GM12872 (cell line): ENCODE measurements at regions not wholly inside any gene's neighbourhood (a gene's known extent, or its start where the extent isn't known, plus 50 kb on each side); places are given as distances from the start of the nearest gene placed in this dataset.

Experiments
- CTCF ChIP-seq: IDR thresholded peaks from 3 replicates; pipeline ENCODE4 v1.5.1; 2011; ENCODE audit warnings: low read depth, mild to moderate bottlenecking, low read length, moderate library complexity; ENCODE audit not compliant: insufficient read depth

GRCh38 chr3:84108442-84108971, 850.3 kb upstream of the CADM2 start:
- TF ChIP-seq CTCF = no peak

- no peak for TF ChIP-seq CTCF
Observed at GRCh38 chr3:84109911-84110310, 848.9 kb upstream of the CADM2 start.

GRCh38 chr3:84110787-84111186, 848.0 kb upstream of the CADM2 start:
- no peak for TF ChIP-seq CTCF

GRCh38 chr3:84125201-84125721, 833.5 kb upstream of the CADM2 start:
- no peak for TF ChIP-seq CTCF

GRCh38 chr3:84125760-84126159, 833.0 kb upstream of the CADM2 start:
- TF ChIP-seq CTCF = no peak

GRCh38 chr3:84126160-84126559, 832.6 kb upstream of the CADM2 start:
- no peak for TF ChIP-seq CTCF

GRCh38 chr3:84128024-84128423, 830.8 kb upstream of the CADM2 start:
- no peak for TF ChIP-seq CTCF
